Suppressor macrophage (primary cell): ENCODE measurements at regions not wholly inside any gene's neighbourhood (a gene's known extent, or its start where the extent isn't known, plus 50 kb on each side); places are given as distances from the start of the nearest gene placed in this dataset.
"Not testable (repeated sequence)": the region's sequence is repeated elsewhere in the genome, so short reads cannot be mapped to it uniquely, and the experiment has no call there.

Experiments used
- DNase-seq, 4 experiments: peaks; one replicate each; pipeline ENCODE4 v3.0.0-alpha.2; 2020 to 2022

GRCh38 chr2:147174824-147175254, 670.0 kb upstream of the ACVR2A start:
- DNase-seq, result no peak

GRCh38 chr2:147173798-147174197, 671.0 kb upstream of the ACVR2A start:
- DNase-seq, result no peak

- DNase-seq, result no peak
Observed at GRCh38 chr2:147173189-147173581, 671.6 kb upstream of the ACVR2A start.

- no peak for DNase-seq
Observed at GRCh38 chr2:147172493-147173188, 672.2 kb upstream of the ACVR2A start.

- no peak for DNase-seq
Observed at GRCh38 chr2:147171941-147172340, 672.9 kb upstream of the ACVR2A start.

- no peak for DNase-seq
Observed at GRCh38 chr2:147170932-147171331, 673.9 kb upstream of the ACVR2A start.

GRCh38 chr2:147165697-147166382, 679.0 kb upstream of the ACVR2A start:
- no peak for DNase-seq

- no peak for DNase-seq
Observed at GRCh38 chr2:147164563-147164962, 680.3 kb upstream of the ACVR2A start.

GRCh38 chr2:147161746-147162145, 683.1 kb upstream of the ACVR2A start:
- no peak for DNase-seq

GRCh38 chr2:147156970-147157369, 687.9 kb upstream of the ACVR2A start:
- no peak for DNase-seq

GRCh38 chr2:147150241-147150635, 694.6 kb upstream of the ACVR2A start:
- no peak for DNase-seq

GRCh38 chr2:147149575-147150240, 695.1 kb upstream of the ACVR2A start:
- no peak for DNase-seq

GRCh38 chr2:147147802-147148201, 697.0 kb upstream of the ACVR2A start:
- no peak for DNase-seq

- no peak for DNase-seq
Observed at GRCh38 chr2:147141930-147142329, 702.9 kb upstream of the ACVR2A start.

- not testable (repeated sequence) for DNase-seq
Observed at GRCh38 chr2:147139732-147140131, 705.1 kb upstream of the ACVR2A start.

- DNase-seq, result no peak
Observed at GRCh38 chr2:147137711-147138110, 707.1 kb upstream of the ACVR2A start.

- DNase-seq, result no peak
Observed at GRCh38 chr2:147135376-147135775, 709.5 kb upstream of the ACVR2A start.

GRCh38 chr2:147133286-147133908, 711.4 kb upstream of the ACVR2A start:
- no peak for DNase-seq

- no peak for DNase-seq
Observed at GRCh38 chr2:147125145-147125544, 719.7 kb upstream of the ACVR2A start.

- no peak for DNase-seq
Observed at GRCh38 chr2:147122944-147123343, 721.9 kb upstream of the ACVR2A start.

GRCh38 chr2:147110962-147111361, 733.9 kb upstream of the ACVR2A start:
- no peak for DNase-seq

- no peak for DNase-seq
Observed at GRCh38 chr2:147110317-147110716, 734.5 kb upstream of the ACVR2A start.

GRCh38 chr2:147109291-147109690, 735.5 kb upstream of the ACVR2A start:
- no peak for DNase-seq
